Cardiac fibroblast (primary cell): ENCODE measurements at regions not wholly inside any gene's neighbourhood (a gene's known extent, or its start where the extent isn't known, plus 50 kb on each side); places are given as distances from the start of the nearest gene placed in this dataset.
A peak's percentile ranks its signal among the peaks of the same experiment; 100 is the strongest.

Source experiments
- DNase-seq, 2 donors: peaks; one replicate each; pipeline versions ENCODE4 v3.0.0 to v3.0.0-alpha.2; 2010; ENCODE audit warnings: low read depth in 2 of 2
- H3K4me3 ChIP-seq, 2 donors: replicated peaks in 1 of 2; 1 replicate in 1 of 2; 2 replicates in 1 of 2; pipeline ENCODE4 v1.5.1; 2011; ENCODE audit warnings: low read depth in 2 of 2, low read length in 2 of 2, mild to moderate bottlenecking in 2 of 2, moderate library complexity in 1 of 2
- TF ChIP-seq, protein P1 (sequence below): IDR thresholded peaks from one replicate; pipeline ENCODE4 v1.5.1; 2011; ENCODE audit warnings: low read depth, mild to moderate bottlenecking, low read length, inconsistent platforms

- peak; percentile 43 to 58 for DNase-seq
- no peak overlapping the region for H3K4me3 ChIP-seq
- TF ChIP-seq, protein P1, sequence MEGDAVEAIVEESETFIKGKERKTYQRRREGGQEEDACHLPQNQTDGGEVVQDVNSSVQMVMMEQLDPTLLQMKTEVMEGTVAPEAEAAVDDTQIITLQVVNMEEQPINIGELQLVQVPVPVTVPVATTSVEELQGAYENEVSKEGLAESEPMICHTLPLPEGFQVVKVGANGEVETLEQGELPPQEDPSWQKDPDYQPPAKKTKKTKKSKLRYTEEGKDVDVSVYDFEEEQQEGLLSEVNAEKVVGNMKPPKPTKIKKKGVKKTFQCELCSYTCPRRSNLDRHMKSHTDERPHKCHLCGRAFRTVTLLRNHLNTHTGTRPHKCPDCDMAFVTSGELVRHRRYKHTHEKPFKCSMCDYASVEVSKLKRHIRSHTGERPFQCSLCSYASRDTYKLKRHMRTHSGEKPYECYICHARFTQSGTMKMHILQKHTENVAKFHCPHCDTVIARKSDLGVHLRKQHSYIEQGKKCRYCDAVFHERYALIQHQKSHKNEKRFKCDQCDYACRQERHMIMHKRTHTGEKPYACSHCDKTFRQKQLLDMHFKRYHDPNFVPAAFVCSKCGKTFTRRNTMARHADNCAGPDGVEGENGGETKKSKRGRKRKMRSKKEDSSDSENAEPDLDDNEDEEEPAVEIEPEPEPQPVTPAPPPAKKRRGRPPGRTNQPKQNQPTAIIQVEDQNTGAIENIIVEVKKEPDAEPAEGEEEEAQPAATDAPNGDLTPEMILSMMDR, result no peak
Measured at GRCh38 chr13:65606622-65607021, 1623.5 kb downstream of the PCDH9 start.

DNA sequence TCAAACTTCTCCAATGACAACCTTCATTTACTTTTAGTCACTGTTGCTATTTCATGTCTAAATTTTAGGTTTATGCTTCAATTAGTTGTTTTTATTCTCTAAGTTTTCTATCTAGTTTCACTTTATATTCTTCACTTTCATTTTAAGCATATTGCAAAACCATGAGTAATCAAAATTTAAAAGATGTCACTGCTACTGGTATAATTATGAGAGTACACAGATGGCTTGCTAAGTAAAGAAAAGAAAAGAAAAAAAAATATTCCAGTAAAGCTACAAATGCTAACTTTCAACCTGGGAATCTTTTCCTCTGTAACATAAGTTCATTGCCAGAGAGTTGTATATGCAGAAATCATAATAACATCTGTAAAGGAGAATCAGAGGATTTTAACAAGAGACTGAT, 1624.7 kb downstream of the PCDH9 start:
- peak; percentile 23 to 27 for DNase-seq
- TF ChIP-seq, protein P1, result no peak
- H3K4me3 ChIP-seq, result no peak overlapping the region

DNA sequence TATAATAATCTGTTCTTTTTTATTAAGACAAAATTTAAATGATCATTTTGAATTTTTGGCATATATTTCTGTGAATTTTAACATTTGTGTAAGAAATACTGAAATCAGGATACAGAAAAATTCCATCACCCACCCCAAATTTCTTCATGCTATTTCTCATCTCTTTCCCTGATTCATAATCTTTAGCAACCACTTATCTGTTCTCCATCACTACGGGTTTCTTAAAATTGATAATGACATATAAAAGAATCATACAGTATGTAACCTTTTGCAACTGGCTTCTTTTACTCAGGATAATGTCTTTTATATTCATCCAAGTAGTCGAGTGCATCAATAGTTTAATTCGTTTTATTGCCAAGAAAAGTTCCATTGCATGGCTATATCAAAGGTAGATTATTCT, 1627.0 kb downstream of the PCDH9 start:
- no peak overlapping the region for H3K4me3 ChIP-seq
- no peak for DNase-seq
- TF ChIP-seq, protein P1, result no peak

DNA sequence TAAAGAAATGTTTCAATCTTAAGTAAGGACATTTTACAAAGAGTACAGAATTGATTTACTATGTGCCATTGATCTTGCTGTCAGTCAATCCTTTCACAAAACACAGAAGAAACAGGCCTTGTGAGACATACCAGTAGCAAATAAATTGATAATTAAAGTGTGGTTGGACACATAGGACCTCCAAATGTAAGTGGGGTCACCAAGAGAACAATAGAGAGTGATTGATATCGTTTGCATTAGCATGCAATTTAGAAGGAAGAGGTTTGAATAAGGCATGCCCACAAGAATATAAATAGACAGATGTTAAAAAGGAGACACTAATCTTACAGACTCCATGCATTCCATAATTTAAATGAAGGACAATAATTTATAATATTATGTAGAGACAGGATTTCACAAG, 1628.3 kb downstream of the PCDH9 start:
- H3K4me3 ChIP-seq, result no peak overlapping the region
- TF ChIP-seq, protein P1, result no peak
- DNase-seq, result no peak

DNA sequence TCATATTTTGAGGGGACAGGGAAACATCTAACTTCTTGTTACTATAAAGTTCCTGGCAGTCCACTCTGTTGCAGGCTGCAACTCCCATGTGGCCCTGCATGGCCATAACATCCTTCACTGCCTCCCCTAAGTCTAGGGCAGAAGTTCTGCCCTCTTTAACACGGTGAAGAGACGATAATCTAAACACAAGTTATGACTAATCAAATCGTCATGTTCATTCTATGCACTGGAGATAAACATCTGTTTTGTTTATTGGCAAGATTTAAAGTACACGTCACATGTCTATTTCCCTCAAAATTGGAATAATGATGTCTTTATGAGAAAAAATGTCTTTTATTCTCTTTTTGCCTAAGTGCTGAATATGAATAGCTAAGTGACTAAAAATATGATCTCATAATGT, 1629.4 kb downstream of the PCDH9 start:
- DNase-seq, result peak; percentile 26 to 68
- TF ChIP-seq, protein P1, result no peak
- no peak overlapping the region for H3K4me3 ChIP-seq

DNA sequence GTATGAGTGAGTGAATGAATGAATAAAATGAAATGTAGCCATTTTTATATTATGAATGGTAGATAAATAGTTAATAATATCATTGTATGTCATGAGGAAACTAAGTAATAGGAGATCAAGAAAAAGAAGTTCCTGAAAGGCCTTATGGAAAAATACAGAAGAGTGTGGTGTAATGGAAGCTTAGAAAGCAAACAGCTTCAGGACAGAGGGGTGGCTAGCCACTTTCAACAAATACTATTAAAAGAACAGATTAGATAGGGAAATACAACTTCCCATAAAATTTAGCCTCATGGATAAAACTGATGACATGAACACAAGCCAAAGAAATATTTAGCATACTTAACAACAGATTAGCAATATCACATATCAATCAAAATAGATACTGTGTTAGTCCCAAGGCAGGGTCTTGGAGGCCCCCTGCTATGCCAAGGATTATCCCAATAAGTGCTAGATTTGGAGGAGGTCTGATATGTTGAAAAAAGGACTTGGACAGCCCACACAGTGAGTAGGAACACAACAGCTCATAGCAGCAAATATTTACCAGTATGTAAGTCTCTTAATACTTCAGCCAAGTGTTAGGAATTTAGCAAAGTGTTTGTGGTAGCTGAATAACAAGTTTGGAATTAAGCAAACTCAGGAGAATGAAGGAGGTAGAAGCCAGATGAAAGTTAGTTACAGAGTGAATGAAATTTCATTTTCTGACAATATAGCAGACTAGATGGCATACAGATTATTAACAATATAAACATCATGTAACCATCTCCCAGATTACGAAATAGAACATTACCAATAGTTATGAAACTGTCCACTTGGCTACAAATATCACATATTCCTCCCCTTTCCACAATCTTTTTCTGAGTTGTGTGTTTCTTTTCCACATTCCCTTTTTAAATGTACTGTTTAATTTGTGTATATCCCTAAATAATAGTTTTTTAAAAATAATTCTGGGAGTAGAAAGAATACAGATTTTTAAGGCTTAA, 1632.0 kb downstream of the PCDH9 start:
- TF ChIP-seq, protein P1, result no peak
- peak; percentile 87 to 94 for DNase-seq
- no peak overlapping the region for H3K4me3 ChIP-seq

DNA sequence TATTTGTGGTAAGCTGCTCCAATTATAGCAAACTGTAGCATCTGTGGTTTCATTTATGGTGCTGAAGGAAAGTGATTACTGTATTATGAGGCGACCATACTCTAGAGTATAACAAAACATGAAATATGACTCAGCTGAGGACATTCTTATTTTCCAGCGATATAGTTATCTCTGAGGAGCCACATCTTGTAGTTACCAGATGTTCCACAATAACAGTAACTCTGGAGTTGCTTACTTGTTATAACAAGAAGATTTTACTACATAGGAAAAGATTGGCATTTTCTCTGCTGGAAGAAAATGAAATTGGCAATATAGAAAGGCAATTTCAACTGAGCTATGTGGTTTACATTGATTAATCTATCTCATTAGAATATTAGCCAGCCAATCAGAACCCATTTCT, 1634.2 kb downstream of the PCDH9 start:
- TF ChIP-seq, protein P1, result no peak
- peak; percentile 44 to 48 for DNase-seq
- no peak overlapping the region for H3K4me3 ChIP-seq
